K562 (cell line): ENCODE measurements at regions not wholly inside any gene's neighbourhood (a gene's known extent, or its start where the extent isn't known, plus 50 kb on each side); places are given as distances from the start of the nearest gene placed in this dataset.

ENCODE experiments used
- ATAC-seq: fragments of 200-7000 bp; cut with Tn5 transposase; 3 replicates; pipeline ENCODE4 v1.9.1; 2020; ENCODE audit warnings: moderate library complexity
- BruUV-seq: library from RNA; stranded (reverse); fragments of 400-500 nt; replicated peaks from 2 replicates; lab custom pipeline; 2021; lab: Mats Ljungman, UMichigan
- CTCF ChIA-PET: fragments of 300-600 bp; formaldehyde crosslinking; extraction: SDS; loops from one replicate; lab custom pipeline; 2021; ENCODE audit warnings: low intra/inter-chr PET ratio; lab: Yijun Ruan, JAX
- POLR2A ChIA-PET: fragments of 300-600, 350-650 bp; sonication (Branson Sonifier 250); formaldehyde crosslinking; extraction: SDS; loops from one replicate; lab custom pipeline; 2021; ENCODE audit warnings: antibody characterized with exemption, inconsistent platforms; lab: Yijun Ruan, JAX
- DNase-seq, 4 experiments: peaks; one replicate each; pipeline versions ENCODE4 v3.0.0 to v3.0.0-alpha.2; 2011 to 2018; ENCODE audit warnings: low spot score in 3 of 4, mixed read lengths in 3 of 4; ENCODE audit errors: extremely low read depth in 1 of 4
- FAIRE-seq: peaks from 2 replicates; lab custom pipeline; 2011; peaks lifted over from hg19 to GRCh38; lab: Jason Lieb, UNC
- H2AFZ ChIP-seq: 2 replicates; pipeline ENCODE4 v1.6.0; 2011; ENCODE audit warnings: low read depth, low read length, control low read depth, inconsistent platforms
- H3K27ac ChIP-seq: fragments of 200-600 bp; 3 replicates; pipeline ENCODE4 v1.8.0; 2011; ENCODE audit warnings: low read depth, mild to moderate bottlenecking, control low read depth, inconsistent platforms, low read length, moderate library complexity, mixed read lengths; ENCODE audit errors: extremely low read depth
- H3K27me3 ChIP-seq, 2 experiments: fragments of 300-600 bp in 1 of 2; 2 replicates in 1 of 2; 3 replicates in 1 of 2; pipeline versions ENCODE4 v1.6.0 to v1.8.0; 2011; ENCODE audit warnings: inconsistent platforms in 2 of 2, low read length in 2 of 2, mild to moderate bottlenecking in 1 of 2, mixed read lengths in 1 of 2, moderate library complexity in 1 of 2; ENCODE audit not compliant: control insufficient read depth in 2 of 2, insufficient read depth in 2 of 2
- H3K36me3 ChIP-seq: fragments of 300-600 bp; 3 replicates; pipeline ENCODE4 v1.8.0; 2011; ENCODE audit warnings: mild to moderate bottlenecking, low read length, inconsistent platforms; ENCODE audit not compliant: control insufficient read depth, insufficient read depth
- H3K4me1 ChIP-seq, 2 experiments: fragments of 200-600 bp in 1 of 2; replicated peaks in 1 of 2; 2 replicates in 1 of 2; 3 replicates in 1 of 2; pipeline versions ENCODE4 v1.5.1 to v1.8.0; 2011; ENCODE audit warnings: inconsistent platforms in 2 of 2, low read length in 2 of 2, mild to moderate bottlenecking in 1 of 2, mixed read lengths in 1 of 2, moderate library complexity in 1 of 2; ENCODE audit not compliant: control insufficient read depth in 2 of 2, insufficient read depth in 2 of 2
- H3K4me2 ChIP-seq: 2 replicates; pipeline ENCODE4 v1.6.1; 2011; ENCODE audit warnings: low read length, control low read depth, inconsistent platforms, mixed read lengths; ENCODE audit not compliant: insufficient read depth
- H3K4me3 ChIP-seq: fragments of 200-600 bp; sonication (generic), shearing (Covaris generic); 2 replicates; pipeline ENCODE4 v1.5.1; 2016; ENCODE audit warnings: control low read depth, inconsistent platforms
- H3K79me2 ChIP-seq: fragments of 200-600 bp; 3 replicates; pipeline ENCODE4 v1.8.0; 2011; ENCODE audit warnings: low read length, inconsistent platforms; ENCODE audit not compliant: control insufficient read depth, insufficient read depth
- H3K9ac ChIP-seq, 2 experiments: 2 replicates each; pipeline versions ENCODE4 v1.6.0 to v1.6.1; 2011; ENCODE audit warnings: low read depth in 2 of 2, low read length in 2 of 2, control low read depth in 1 of 2, inconsistent platforms in 1 of 2, mild to moderate bottlenecking in 1 of 2, mixed read lengths in 1 of 2; ENCODE audit not compliant: insufficient read depth in 1 of 2
- H3K9me1 ChIP-seq: one replicate; pipeline ENCODE4 v1.6.0; 2011; ENCODE audit warnings: inconsistent platforms, mild to moderate bottlenecking, low read length, moderate library complexity; ENCODE audit not compliant: control insufficient read depth, insufficient read depth
- H3K9me3 ChIP-seq: replicated peaks from 2 replicates; pipeline ENCODE4 v1.5.1; 2011; ENCODE audit warnings: low read depth, low read length, inconsistent platforms; ENCODE audit not compliant: control insufficient read depth, insufficient read depth
- H4K20me1 ChIP-seq: replicated peaks from 2 replicates; pipeline ENCODE4 v1.6.1; 2011; ENCODE audit warnings: low read length, inconsistent platforms, mixed read lengths; ENCODE audit not compliant: control insufficient read depth, insufficient read depth
- FOXO4 ChIP-seq: fragments of 450-650 bp; formaldehyde crosslinking; IDR thresholded peaks from 2 replicates; pipeline ENCODE4 v1.4.0; 2020; ENCODE audit warnings: mild to moderate bottlenecking, moderate library complexity
- SETDB1 ChIP-seq: IDR thresholded peaks from one replicate; pipeline ENCODE4 v1.6.1; 2012; ENCODE audit warnings: low read length, control low read depth, inconsistent platforms
- SMAD1 ChIP-seq: fragments of 150-350 bp; IDR thresholded peaks from 2 replicates; pipeline ENCODE4 v1.6.1; 2014; ENCODE audit warnings: low read length, low read depth; ENCODE audit not compliant: partially characterized antibody
- STAT6 ChIP-seq: sonication (generic); formaldehyde crosslinking; IDR thresholded peaks from 2 replicates; pipeline ENCODE4 v1.8.1; 2023; ENCODE audit warnings: mild to moderate bottlenecking, missing genetic modification reagents
- ZNF436 ChIP-seq: fragments of 250-450, 450-650 bp; sonication (Bioruptor Pico); formaldehyde crosslinking; IDR thresholded peaks from 2 replicates; pipeline ENCODE4 v1.7.0; 2020; ENCODE audit warnings: mild to moderate bottlenecking
- WGBS: fragments of 100-300 bp; shearing (Covaris generic); methylation state at CpG from one replicate; pipeline ENCODE4 v1.1.6; 2016; ENCODE audit warnings: low coverage, mixed read lengths; ENCODE audit not compliant: insufficient coverage; ENCODE audit errors: missing lambda C conversion rate; 5-methylcytosine and 5-hydroxymethylcytosine counted together
- in situ Hi-C: fragments of 300-500 bp; cut with MboI; formaldehyde crosslinking; loops from 4 replicates; pipeline ENCODE4 v1.15.0; 2018; ENCODE audit warnings: inconsistent platforms, mixed read lengths
- intact Hi-C: fragments of 100-400 bp; cut with micrococcal nuclease; formaldehyde crosslinking; loops from 2 replicates; pipeline ENCODE4 v1.14.2; 2022
- TF ChIP-seq, protein P1 (sequence below): fragments of 250-450 bp; sonication (Bioruptor Pico); IDR thresholded peaks from 2 replicates; pipeline ENCODE4 v1.8.0; 2021; ENCODE audit warnings: moderate library complexity, mild to moderate bottlenecking, inconsistent platforms

- no peak for TF ChIP-seq STAT6 (CRISPR knock-in tag)
- TF ChIP-seq, protein P1, sequence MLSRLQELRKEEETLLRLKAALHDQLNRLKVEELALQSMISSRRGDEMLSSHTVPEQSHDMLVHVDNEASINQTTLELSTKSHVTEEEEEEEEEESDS: no peak
Observed at GRCh38 chr15:96187341-96188305, 142.9 kb upstream of the NR2F2 start (continued).

DNA sequence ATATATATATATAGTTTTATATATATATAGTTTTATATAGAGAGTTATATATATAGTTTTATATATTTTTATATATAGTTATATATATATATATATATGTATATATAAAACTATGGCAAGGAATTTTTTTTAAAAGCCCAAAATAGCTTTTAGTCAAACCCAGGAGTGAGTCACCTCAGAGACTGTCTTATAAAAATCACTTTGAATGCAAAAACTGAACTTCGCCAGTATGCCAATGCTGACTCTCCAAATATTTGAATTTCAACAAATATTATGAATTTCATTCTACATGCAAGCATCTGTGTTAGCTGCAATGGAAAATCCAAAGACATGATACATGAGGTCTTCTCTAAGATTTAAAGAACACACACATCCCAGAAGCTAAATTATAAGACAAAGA, 132.8 kb upstream of the NR2F2 start:
- H3K79me2 ChIP-seq: no peaks in the 10 kb centered on the region
- POLR2A ChIA-PET: no interaction called here
- BruUV-seq: no TSS peak
- CTCF ChIA-PET: no interaction called here
- H3K27me3 ChIP-seq: no peaks in the 10 kb centered on the region
- no peaks in the 10 kb centered on the region for H4K20me1 ChIP-seq
- in situ Hi-C loops: no loop called here
- DNase-seq: no peak
- no peak for ATAC-seq
- H3K36me3 ChIP-seq: no peaks in the 10 kb centered on the region
- H3K4me1 ChIP-seq: no peaks in the 10 kb centered on the region; a peak in 2 of 5 replicates
- H2AFZ ChIP-seq: no peak overlapping the region
- H3K9me3 ChIP-seq: no peaks in the 10 kb centered on the region
- intact Hi-C loops: no loop called here
- H3K4me2 ChIP-seq: no peak overlapping the region
- no peaks in the 10 kb centered on the region for H3K9me1 ChIP-seq
- FAIRE-seq: no peak
- no peak overlapping the region for H3K27ac ChIP-seq
- 100% methylated on average over 1 of the region's 1 CpG for WGBS
- H3K9ac ChIP-seq: no peak overlapping the region
- H3K4me3 ChIP-seq: no peak overlapping the region
- TF ChIP-seq FOXO4: no peak
- TF ChIP-seq SMAD1: no peak
- no peak for TF ChIP-seq SETDB1
- TF ChIP-seq ZNF436 (CRISPR knock-in tag): no peak
